H4 (cell line): ENCODE measurements at regions not wholly inside any gene's neighbourhood (a gene's known extent, or its start where the extent isn't known, plus 50 kb on each side); places are given as distances from the start of the nearest gene placed in this dataset.
A peak's percentile ranks its signal among the peaks of the same experiment; 100 is the strongest.

ENCODE experiments used
- DNase-seq: peaks from one replicate; pipeline ENCODE4 v3.0.0-alpha.2; 2015; ENCODE audit warnings: low spot score

DNA sequence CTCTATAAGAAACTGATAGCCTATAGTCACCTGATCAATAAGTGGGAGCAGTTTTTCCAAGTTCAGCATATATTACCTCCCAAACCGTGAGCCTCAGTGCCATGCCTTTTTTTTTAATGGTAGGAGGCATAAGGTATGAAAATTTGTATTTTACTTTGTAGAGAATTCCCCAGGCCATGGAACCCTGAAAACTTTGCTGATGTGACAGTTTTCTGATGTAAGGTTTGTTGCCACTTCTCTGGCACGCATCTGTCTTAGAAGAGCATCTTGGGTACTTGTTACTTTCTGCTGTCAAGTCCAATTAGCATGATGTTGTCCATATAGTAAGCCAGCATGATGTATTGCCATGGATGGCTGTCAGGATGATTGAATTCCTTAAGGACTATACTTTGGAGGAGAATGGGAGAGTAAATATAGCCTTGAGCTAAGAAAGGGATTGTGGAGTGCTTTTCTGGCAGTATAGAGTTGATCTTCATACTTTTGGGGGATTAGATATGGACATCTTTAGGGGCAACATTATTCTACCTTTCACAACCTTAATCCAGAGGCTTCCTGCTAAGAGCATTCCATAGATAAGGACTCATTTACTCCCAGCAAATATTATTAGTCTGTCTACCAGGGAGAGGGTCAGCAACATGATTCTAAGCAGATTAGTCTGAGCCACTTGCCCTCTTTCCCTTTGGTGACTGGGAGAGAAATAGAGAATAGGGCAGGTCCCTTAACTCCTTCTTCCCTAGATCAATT is 389.6 kb downstream of the YTHDC2 start:
- DNase-seq, result no peak

GRCh38 chr5:113909782-113910181 is 396.3 kb downstream of the YTHDC2 start:
- no peak for DNase-seq

- DNase-seq, result no peak
These were observed 404.5 kb downstream of the YTHDC2 start for GRCh38 chr5:113917997-113918396.

DNA sequence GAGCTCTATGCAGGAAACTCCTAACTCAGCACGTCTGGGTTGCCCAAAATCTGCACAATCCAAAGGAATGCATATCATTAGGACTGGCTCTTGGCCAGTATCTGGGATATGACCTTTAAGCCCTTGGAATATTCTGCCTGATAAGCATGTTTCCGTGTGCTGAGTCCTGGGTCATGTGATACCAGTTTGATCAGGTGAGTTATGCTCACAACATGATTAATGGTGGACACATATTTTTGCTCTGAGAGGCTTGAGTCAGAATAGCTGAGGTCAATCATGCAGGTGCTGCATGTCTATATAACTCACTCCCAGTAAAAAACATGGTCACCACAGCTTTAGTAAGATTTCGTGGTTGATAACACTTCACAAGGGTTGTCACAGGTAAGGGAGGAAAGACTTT is 408.8 kb downstream of the YTHDC2 start:
- no peak for DNase-seq

GRCh38 chr5:113935453-113935852 is 422.0 kb downstream of the YTHDC2 start:
- no peak for DNase-seq

GRCh38 chr5:113937301-113937700 is 423.8 kb downstream of the YTHDC2 start:
- DNase-seq, result no peak

- no peak for DNase-seq
These were observed 421.9 kb upstream of the KCNN2 start for GRCh38 chr5:113939988-113940387.

DNA sequence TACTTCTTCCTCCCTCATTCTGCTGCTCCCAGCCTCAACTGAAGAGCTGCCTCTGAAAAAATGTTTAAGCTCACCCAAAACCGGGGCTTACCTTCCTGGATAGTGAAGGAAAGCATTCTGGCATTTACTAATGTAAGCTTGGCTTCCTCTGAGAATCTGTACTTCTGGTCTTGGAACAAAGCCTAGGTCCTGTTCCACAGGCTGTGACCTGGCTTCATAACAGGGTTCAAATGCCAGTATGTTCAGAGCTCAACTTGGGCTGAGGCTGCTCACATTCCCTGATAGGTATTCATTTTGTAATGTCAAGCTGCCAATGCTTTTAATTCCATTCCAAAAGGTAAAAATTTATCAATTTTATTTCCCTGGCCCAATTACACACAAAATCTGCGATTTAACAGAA is 411.7 kb upstream of the KCNN2 start:
- DNase-seq, result no peak

DNA sequence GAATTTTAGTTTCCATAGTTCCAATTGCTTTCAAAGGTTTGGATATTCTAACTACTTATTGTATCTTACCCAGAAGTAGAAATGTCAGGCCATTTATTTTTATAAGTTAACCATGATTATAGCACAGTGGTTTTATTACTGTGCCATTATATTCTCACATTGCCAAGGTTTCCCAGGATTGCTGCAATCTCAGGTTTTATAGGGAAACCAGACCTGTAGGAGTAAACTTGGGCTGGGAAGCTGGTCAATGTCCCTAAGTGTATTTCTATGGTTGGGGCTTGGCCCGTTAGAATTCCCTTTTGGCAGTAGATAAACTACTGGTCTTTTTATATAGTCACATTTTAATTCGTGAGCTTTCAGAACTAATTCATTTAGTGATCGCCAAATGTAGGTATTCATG is 396.6 kb upstream of the KCNN2 start:
- DNase-seq, result no peak

- DNase-seq, result no peak
These were observed 392.0 kb upstream of the KCNN2 start for GRCh38 chr5:113969901-113970300.

DNA sequence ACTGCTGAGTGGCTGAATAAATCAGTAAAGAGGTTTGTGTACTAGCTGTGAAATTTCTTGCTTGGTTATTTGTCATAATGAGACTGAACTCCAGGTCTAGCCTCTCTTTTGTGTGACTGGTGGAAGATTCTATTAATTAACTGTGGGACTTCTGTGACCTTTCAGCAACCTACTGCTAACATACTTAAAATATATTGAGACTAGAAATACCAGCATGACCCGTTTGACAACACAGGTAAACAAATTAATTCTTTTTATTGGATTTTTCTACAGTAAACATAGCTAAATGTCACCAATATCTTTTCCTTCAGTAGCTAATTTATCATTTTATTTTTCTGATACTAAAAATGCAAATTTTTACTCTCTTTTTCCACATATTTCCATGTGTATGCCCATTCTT is 390.4 kb upstream of the KCNN2 start:
- DNase-seq, result no peak

DNA sequence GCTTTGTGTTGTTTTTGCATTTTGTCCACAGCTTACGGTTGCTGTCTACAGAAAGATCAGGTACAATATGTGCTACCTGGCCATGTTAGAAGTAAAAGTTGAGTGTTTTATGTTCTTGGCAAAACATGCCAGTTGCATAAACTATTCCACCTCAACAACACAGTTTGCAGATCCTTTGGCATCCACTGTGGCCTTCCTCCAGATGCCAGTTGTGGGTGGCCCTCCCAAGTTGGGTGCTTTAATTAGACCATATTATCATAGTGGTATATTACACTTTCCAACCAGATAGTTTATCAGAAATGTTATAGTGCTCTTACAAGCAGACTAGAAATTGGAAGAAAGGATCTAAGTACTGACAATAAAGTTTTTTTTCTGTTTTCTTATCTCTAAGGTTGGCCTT is 386.9 kb upstream of the KCNN2 start:
- DNase-seq, result no peak

DNA sequence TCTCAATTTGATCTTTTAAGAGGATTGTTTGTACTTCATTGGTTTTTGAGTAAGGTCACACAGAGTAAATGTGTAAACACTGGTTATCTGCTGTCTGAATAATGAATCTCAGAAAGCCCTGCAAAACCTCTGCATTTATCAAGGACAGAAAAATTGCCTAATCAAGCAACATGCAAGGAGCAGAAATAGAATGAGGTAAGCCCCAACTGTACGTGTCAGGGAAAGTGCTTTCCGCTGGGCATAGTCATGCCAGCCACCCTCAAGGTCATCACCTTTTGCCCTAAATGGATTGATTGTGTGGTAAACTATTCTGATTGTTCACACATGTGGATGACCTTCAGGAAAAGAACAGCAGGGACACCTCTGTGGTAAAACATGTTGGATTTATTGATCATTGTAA is 376.9 kb upstream of the KCNN2 start:
- DNase-seq, result peak; percentile 74

DNA sequence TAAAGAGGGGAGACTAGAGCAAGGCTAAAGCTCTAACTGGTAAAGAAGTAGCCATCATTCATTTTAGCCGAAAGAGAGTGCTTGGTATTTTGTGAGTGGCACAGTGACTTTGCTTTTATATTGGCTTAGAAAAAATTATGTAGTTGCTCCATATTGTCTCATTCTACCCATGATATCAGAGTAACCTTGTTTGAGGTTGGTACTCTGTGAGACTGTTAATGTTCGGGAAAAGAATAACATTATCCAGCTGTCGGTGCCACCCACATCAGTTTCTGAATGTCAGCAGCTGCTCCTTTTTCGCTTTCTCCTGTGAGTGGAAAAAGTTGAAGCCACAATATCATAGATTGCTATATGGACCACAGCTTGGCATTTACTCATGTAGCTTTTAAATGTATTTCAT is 376.4 kb upstream of the KCNN2 start:
- peak; percentile 48 for DNase-seq

DNA sequence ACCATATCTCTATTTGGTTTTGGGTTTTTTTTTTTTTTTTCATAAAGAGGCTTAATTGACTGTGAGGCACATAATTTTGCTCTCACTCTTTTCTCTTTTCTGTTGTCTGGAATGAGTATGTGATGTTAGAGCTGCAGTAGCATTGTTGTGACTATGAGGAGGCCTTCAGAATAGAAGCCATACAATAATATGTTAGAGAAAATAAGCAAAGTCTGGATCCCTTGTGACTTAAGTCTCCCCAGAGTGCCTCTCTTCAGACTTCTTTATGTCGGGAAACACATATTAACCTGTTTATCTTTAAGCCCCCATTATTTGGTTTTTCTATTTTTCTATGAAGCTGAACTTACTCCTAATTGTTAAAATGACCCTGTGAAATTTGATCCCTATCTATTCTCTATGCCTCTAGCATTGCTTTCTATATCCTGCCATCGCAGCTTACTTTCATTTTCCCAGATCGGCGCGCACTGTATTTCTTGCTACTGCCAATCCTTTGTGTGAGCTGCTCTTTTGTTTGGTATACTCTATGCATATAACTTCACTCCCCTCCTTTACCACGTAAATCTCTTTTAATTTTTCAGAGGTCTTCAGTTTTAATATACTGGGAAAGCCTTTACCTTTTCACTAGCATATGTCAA is 372.5 kb upstream of the KCNN2 start:
- peak; percentile 51 for DNase-seq

GRCh38 chr5:113989913-113990305 is 372.0 kb upstream of the KCNN2 start:
- no peak for DNase-seq

- no peak for DNase-seq
These were observed 360.8 kb upstream of the KCNN2 start for GRCh38 chr5:114001076-114001475.

DNA sequence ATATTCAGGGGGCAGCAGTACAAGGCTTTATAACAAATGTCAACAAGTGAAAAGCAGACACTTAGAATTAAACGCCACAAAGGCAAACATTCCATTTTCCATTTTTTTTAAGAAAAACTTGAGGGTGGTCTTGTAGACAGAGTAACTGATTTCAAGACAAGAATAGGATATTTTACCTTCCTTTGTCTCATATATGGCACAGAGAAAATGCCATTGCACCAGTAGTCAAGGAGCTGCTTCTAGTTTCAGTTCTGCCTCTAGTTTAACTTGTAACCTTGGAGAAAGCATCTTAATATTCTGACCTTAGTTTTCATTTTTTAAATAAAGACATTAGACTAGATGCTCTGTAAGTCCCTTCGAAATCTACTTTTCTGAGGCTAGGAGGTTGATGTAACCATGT is 355.3 kb upstream of the KCNN2 start:
- no peak for DNase-seq

DNA sequence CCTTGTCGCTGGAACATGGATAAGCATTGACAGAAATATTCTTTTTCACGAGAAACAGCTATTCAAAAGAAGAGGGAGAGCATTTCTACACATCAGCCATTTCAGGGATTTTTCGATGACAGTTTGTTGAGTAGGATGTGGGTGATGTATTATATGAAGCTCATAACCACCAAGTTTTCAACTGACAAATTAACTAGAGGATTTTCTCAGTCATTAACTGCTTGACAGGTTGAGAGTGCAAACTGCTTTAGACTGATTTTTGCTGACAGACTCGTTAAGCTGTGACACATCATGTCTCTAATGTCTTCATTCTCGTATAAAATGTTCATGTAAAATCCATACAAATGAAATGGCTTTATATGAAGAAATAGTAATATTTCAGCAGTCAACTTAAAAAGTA is 354.2 kb upstream of the KCNN2 start:
- no peak for DNase-seq

GRCh38 chr5:114010362-114010761 is 351.5 kb upstream of the KCNN2 start:
- DNase-seq, result peak; percentile 69

DNA sequence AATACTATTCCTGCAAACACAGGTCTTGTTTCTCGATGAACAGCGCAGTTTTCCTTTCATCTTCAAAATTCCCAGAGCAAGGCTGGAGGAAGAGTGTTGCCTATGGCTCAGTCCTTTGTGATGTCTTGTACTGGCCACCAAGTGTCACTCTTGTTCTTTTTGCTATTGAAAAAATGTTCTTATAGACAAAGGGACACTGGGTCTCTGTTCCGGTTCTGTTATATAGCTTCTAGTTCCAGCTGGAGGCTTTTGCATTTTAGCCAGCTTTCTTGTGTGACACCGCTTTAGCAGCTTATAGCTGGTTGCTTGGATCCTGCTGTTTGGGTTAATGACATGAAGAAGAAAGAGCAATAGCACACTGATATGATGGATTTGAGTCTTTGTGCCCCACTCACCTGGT is 343.7 kb upstream of the KCNN2 start:
- DNase-seq, result peak; percentile 24

- DNase-seq, result no peak
These were observed 323.1 kb upstream of the KCNN2 start for GRCh38 chr5:114038756-114039155.

- no peak for DNase-seq
These were observed 311.8 kb upstream of the KCNN2 start for GRCh38 chr5:114050087-114050486.

DNA sequence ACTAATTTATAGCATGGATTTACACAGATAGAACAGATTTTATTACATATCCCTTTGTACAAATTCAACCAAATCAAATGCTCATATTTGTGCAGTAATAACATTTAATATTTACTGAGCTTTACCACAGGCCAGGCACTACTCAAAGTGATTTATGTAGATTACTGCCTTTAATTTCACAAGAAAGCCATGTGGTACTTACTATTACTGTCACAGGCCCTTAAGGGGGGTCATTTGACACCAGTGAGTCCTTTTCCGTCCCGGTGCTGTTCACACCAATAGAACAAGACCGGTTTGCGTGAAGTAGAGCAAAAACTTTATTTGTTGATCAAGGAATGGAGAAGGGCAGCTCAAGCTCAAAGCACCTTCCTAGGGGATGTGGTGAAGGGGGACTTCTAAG is 308.5 kb upstream of the KCNN2 start:
- DNase-seq, result no peak
